ENCODE measurements at regions not wholly inside any gene's neighbourhood (a gene's known extent, or its start where the extent isn't known, plus 50 kb on each side); places are given as distances from the start of the nearest gene placed in this dataset.

- no peak for DNase-seq (ENCODE audit: insufficient read length, low spot score)
- TF ChIP-seq CTCF (IDR thresholded peaks at IDR 0.05; ENCODE audit: insufficient read depth, missing control alignments) = no peak
- FAIRE-seq = no peak
Measured at GRCh38 chr12:59938190-59938962, 342.5 kb downstream of the SLC16A7 start.

GRCh38 chr12:59940631-59941342, 345.0 kb downstream of the SLC16A7 start:
- TF ChIP-seq CTCF (IDR thresholded peaks at IDR 0.05; ENCODE audit: insufficient read depth, missing control alignments) = no peak
- no peak for FAIRE-seq
- no peak for DNase-seq (ENCODE audit: insufficient read length, low spot score)

GRCh38 chr12:59941461-59941860, 345.6 kb downstream of the SLC16A7 start:
- DNase-seq (ENCODE audit: insufficient read length, low spot score) = no peak
- FAIRE-seq = no peak
- TF ChIP-seq CTCF (IDR thresholded peaks at IDR 0.05; ENCODE audit: insufficient read depth, missing control alignments) = no peak

GRCh38 chr12:59944177-59944576, 348.3 kb downstream of the SLC16A7 start:
- no peak for FAIRE-seq
- no peak for DNase-seq (ENCODE audit: insufficient read length, low spot score)
- no peak for TF ChIP-seq CTCF (IDR thresholded peaks at IDR 0.05; ENCODE audit: insufficient read depth, missing control alignments)

GRCh38 chr12:59946635-59947034, 350.8 kb downstream of the SLC16A7 start:
- no peak for FAIRE-seq

DNA sequence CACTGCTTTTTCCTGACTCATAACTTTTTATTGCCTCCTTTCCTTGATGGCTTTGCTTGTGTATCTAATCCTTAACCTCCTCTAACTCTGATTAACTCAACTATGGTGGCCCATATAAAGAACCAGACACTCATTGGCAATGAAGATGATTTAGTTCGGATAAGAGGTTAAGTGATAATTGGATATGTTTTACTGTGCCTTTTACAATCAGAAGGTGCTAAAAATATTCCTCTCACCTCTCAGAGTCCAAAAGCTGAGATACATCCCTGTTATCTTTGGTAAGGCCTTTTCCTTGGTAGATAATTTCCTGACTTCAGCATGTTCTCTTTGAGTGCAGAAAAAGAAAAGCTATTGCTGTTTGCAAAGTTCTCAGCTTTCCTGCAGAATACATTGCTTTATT, 367.7 kb downstream of the SLC16A7 start:
- DNase-seq (ENCODE audit: insufficient read length, low spot score) = no peak
- no peak for FAIRE-seq
- TF ChIP-seq CTCF (IDR thresholded peaks at IDR 0.05; ENCODE audit: insufficient read depth, missing control alignments) = no peak

More at GRCh38 chr12:59946635-59947034, 350.8 kb downstream of the SLC16A7 start:
- TF ChIP-seq CTCF (IDR thresholded peaks at IDR 0.05; ENCODE audit: insufficient read depth, missing control alignments) = no peak
- DNase-seq (ENCODE audit: insufficient read length, low spot score) = no peak

DNA sequence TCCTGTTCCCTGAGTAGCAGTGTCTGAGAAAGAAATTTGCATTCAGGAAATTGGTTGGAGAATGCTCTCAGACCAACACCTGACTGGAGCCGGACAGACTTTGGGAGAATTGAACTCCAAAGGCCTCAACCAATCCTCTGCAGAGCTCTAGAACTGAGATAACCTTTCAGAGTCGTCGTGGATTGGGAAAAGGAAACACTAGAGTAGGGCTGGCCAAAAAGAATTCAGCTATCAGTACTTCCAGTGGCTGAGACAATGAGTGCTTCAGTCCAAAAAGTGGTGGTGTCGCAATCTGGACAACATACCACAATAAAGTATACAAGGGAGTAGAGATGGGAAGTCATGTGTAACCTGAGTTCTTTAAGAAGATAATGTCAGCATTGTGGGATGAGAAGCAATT, 377.1 kb downstream of the SLC16A7 start:
- FAIRE-seq (no peak), DNase-seq (ENCODE audit: insufficient read length, low spot score) (no peak)
- no peak for TF ChIP-seq CTCF (IDR thresholded peaks at IDR 0.05; ENCODE audit: insufficient read depth, missing control alignments)
